ENCODE measurements at regions not wholly inside any gene's neighbourhood (a gene's known extent, or its start where the extent isn't known, plus 50 kb on each side); places are given as distances from the start of the nearest gene placed in this dataset.

GRCh38 chr11:71154261-71154805, 98.0 kb downstream of the SHANK2 start:
- TF ChIP-seq POLR2AphosphoS5 (IDR thresholded peaks at IDR 0.05) (no peak), CTCF (IDR thresholded peaks at IDR 0.05 in 8 of 11, conservative IDR thresholded peaks at IDR 0.05 in 3 of 11) (no peak), POLR2A (IDR thresholded peaks at IDR 0.05) (no peak)
